ENCODE measurements at regions not wholly inside any gene's neighbourhood (a gene's known extent, or its start where the extent isn't known, plus 50 kb on each side); places are given as distances from the start of the nearest gene placed in this dataset.

DNA sequence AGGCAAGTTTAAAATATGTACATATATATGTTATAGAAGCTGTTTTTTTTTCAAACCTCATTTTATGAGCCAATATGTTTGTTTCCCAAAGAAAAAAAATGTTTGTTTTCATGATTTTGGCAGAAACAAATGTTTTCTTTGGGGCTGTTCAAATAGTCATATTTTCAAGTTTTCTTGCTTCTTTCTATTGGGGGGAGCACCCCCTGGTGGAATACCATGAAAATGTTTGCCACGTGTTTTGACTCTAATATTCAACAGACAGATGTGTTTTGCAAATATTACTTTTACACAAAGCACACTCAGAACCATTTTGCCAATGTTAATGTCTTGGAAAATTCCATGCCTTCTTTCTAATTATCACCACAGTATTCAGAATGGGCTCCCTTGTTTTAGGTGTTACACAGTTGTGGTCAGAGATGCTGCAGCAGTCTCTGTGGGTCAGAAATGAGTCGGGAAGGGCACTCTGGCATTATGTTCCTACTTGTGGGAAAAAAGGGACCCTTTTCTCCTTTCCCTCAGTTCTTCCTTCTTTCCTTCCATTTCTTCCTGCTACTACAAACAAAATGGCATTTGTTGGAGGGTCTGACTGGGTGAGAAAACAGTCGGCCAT, 817.0 kb downstream of the TUSC7 start:
- TF ChIP-seq CTCF (IDR thresholded peaks at IDR 0.05) = peak; percentile 57 to 60 (median 58)
- TF ChIP-seq POLR2A (IDR thresholded peaks at IDR 0.05) = no peak

Data from right lobe of liver (tissue), 4 donors.